ENCODE measurements at regions not wholly inside any gene's neighbourhood (a gene's known extent, or its start where the extent isn't known, plus 50 kb on each side); places are given as distances from the start of the nearest gene placed in this dataset.

- TF ChIP-seq CTCF (conservative IDR thresholded peaks at IDR 0.05; ENCODE audit: low read depth, low read length) (no peak), FOS (IDR thresholded peaks at IDR 0.05; ENCODE audit: low read depth, low read length) (no peak), POLR2A (IDR thresholded peaks at IDR 0.05; ENCODE audit: low read depth, low read length) (no peak), MXI1 (IDR thresholded peaks at IDR 0.05; ENCODE audit: borderline replicate concordance, low read depth, low read length) (no peak), CEBPB (IDR thresholded peaks at IDR 0.05; ENCODE audit: low read depth, low read length) (no peak), RFX5 (IDR thresholded peaks at IDR 0.05; ENCODE audit: low read depth, low read length) (no peak), RAD21 (IDR thresholded peaks at IDR 0.05; ENCODE audit: low read length) (no peak), MAFK (IDR thresholded peaks at IDR 0.05; ENCODE audit: low read depth, low read length) (no peak), USF2 (IDR thresholded peaks at IDR 0.05; ENCODE audit: low read depth, low read length) (no peak), SMC3 (IDR thresholded peaks at IDR 0.05; ENCODE audit: low read depth, low read length) (no peak), NFE2L2 (IDR thresholded peaks at IDR 0.05; ENCODE audit: low read depth, low read length) (no peak), RCOR1 (IDR thresholded peaks at IDR 0.05; ENCODE audit: insufficient replicate concordance, low read length) (no peak), BHLHE40 (IDR thresholded peaks at IDR 0.05; ENCODE audit: low read depth, low read length) (no peak), CHD1 (IDR thresholded peaks at IDR 0.05; ENCODE audit: low read depth, low read length) (no peak)
These were observed 279.3 kb downstream of the SKAP2 start for GRCh38 chr7:26584987-26585665.
